GM21360 (cell line): ENCODE measurements at regions not wholly inside any gene's neighbourhood (a gene's known extent, or its start where the extent isn't known, plus 50 kb on each side); places are given as distances from the start of the nearest gene placed in this dataset.

Experiments used
- ATAC-seq: cut with Tn5 transposase; IDR thresholded peaks from one replicate; pipeline ENCODE4 v1.9.1; 2021; ENCODE audit warnings: mild to moderate bottlenecking, moderate library complexity; ENCODE audit not compliant: unreplicated experiment

DNA sequence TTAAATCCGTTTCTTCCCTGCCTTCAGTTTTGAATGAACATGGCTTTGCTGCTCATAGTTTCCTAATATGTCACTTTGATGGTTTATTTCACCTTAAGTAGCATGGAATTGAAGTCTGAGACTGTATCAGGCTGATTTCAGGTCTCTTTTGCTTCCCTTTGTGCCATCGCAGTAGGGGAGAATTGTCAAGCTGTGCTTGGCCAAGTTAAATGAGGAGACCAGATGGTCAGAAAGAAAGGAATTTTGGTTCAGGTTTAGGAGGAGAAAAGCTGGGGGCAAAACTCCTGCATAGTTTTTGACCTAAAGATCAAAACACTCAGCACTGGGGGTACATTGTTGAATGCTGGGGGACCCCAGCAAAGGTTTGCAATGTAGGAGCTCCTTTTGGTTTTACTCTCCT is 398.4 kb downstream of the NUAK1 start:
- no peak for ATAC-seq

- ATAC-seq = no peak
These were observed 397.6 kb downstream of the NUAK1 start for GRCh38 chr12:105740970-105741725.

GRCh38 chr12:105741786-105742566 is 396.8 kb downstream of the NUAK1 start:
- no peak for ATAC-seq

GRCh38 chr12:105742567-105742874 is 396.2 kb downstream of the NUAK1 start:
- no peak for ATAC-seq

GRCh38 chr12:105744371-105745058 is 394.2 kb downstream of the NUAK1 start:
- ATAC-seq = no peak

- ATAC-seq = no peak
These were observed 392.9 kb downstream of the NUAK1 start for GRCh38 chr12:105745811-105746210.

DNA sequence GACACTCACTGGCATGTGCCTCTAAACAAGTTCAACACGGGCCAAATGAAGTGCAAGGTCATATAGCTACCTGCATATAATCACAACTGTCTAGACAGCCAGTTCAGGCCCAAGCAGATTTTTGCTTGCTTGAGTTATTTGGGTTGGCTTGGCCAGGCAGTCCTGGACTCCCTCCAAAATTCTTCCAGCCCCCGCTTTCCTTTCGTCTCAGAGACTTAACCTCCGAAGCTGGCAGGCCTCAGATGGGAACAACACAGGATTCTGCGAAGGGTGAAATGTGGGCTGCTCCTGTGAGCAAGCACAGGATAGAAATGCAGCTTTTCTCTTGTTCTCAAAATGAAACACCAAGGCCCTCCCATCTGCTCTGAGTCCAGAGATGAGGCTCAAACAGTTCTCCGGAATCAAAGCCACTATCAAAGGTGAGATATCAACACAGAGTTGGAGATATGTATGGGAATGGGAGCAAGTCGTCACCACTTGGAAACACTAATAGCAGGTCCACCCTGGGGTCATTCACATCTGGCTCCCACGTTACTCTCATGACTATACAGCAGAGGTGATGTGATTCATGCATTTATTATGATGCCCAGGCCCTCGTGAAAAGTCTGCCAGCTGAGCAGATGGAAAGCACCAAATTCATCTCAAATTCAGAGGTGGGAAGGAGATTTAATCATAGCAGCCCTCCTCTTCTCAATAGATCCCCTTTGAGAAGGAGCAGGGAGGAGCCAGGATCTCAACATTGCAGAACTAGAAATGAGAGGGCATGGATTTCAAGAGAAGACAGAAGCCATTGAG is 389.8 kb downstream of the NUAK1 start:
- ATAC-seq = no peak

- ATAC-seq = no peak
These were observed 388.7 kb downstream of the NUAK1 start for GRCh38 chr12:105750096-105750495.

DNA sequence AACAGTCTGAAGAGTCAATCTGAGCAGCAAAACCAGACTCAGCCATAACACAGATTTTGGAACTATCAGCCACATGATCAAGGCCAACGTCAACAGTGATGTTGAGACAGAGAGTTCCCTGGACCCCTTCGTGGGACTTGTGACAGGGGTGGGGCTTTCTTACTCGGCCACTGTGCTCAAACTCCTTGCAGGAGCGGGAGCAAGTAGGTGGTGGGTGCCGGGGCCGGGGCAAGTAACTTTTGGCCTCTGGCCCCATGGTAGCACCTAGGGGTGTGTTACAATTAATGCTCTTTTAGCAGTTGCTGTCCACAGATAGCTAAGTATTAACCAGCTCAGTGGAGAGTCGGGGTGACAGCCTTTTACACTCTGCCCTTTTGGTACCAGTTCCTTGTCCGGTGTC is 384.4 kb downstream of the NUAK1 start:
- no peak for ATAC-seq

DNA sequence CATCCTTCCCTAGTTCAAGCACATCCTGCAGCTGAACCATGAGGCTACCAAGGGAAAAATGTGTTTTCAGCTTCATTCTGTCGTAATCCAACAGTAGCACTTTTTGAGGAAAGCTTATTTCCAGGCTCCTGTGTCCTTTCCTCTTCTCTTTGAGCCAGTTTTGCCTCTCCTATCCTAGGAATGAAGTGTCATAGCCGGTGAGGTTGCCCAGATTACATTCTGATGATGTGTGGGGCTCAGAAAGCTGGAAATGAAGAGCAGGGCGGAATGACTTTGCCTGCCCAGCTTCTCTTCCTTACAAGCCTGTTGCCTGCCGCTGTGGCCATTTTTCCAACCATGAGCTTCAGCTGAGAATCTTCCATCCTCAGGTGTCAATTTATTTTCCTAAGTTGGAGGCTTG is 381.8 kb downstream of the NUAK1 start:
- no peak for ATAC-seq

- no peak for ATAC-seq
These were observed 379.6 kb downstream of the NUAK1 start for GRCh38 chr12:105759149-105759548.

GRCh38 chr12:105761075-105761474 is 377.7 kb downstream of the NUAK1 start:
- no peak for ATAC-seq

- ATAC-seq = no peak
These were observed 374.4 kb downstream of the NUAK1 start for GRCh38 chr12:105764216-105764835.

GRCh38 chr12:105765053-105766014 is 373.4 kb downstream of the NUAK1 start:
- no peak for ATAC-seq

DNA sequence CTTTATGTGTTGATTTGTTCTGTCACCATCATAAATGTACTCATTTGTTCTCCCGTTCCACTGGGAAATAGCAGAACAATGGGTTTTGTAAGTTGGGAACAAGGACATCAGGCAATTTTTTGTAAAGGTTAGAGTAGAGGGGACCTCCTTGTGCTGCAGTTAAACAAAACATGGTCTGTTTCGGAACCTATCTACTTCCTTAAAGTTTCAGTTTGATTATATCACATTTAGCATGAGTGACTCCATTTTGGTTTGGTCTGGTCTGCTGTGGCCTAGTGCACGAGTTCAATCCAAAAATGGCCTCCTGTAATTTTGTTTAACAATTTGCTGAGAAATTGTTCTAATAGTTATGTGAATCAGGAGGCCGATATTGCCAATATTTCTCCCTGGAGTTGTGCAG is 372.7 kb downstream of the NUAK1 start:
- no peak for ATAC-seq

GRCh38 chr12:105769486-105769885 is 369.3 kb downstream of the NUAK1 start:
- ATAC-seq = no peak

DNA sequence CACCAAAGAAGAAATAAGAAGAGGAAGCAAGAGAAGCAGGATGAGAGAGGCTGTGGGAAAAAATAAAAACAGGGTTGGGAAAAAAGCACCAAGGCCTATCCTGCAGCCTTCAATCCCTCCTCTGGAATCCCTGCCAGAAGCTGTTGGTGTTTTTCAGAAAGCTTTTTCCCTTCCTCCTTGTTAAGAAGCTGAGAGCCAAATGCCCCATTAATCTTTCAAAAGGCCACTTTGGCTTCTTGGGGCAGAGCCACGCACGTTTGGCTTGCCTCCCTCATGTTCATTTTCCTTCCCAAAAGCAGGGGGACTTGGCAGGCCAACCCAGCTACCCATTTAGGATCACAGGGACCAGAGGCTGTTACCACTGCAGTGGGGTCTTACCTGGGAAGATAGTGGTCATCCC is 365.3 kb downstream of the NUAK1 start:
- no peak for ATAC-seq

GRCh38 chr12:105774037-105774436 is 364.7 kb downstream of the NUAK1 start:
- no peak for ATAC-seq

GRCh38 chr12:105775343-105775742 is 363.4 kb downstream of the NUAK1 start:
- ATAC-seq = no peak
